Breast epithelium (tissue), 4 donors: ENCODE measurements at regions not wholly inside any gene's neighbourhood (a gene's known extent, or its start where the extent isn't known, plus 50 kb on each side); places are given as distances from the start of the nearest gene placed in this dataset.

Experiments
- DNase-seq, 2 donors: peaks; one replicate each; pipeline ENCODE4 v3.0.0-alpha.2; 2019; ENCODE audit warnings: low spot score in 2 of 2
- H3K27ac ChIP-seq, 2 donors: fragments of 200-600 bp; sonication (generic) in 1 of 2; one replicate each; pipeline ENCODE4 v1.5.1; 2016 to 2019; ENCODE audit warnings: mild to moderate bottlenecking in 1 of 2
- H3K27me3 ChIP-seq, 2 donors: fragments of 200-600 bp; sonication (generic) in 1 of 2; one replicate each; pipeline versions ENCODE4 v1.5.1 to v1.6.0; 2017 to 2019; ENCODE audit warnings: control low read depth in 1 of 2, mild to moderate bottlenecking in 1 of 2
- H3K36me3 ChIP-seq: fragments of 200-600 bp; one replicate; pipeline ENCODE4 v1.5.1; 2019
- H3K4me1 ChIP-seq, 2 donors: fragments of 200-600 bp; sonication (generic); one replicate each; pipeline ENCODE4 v1.5.1; 2016 to 2019; ENCODE audit warnings: control low read depth in 1 of 2
- H3K4me3 ChIP-seq, 3 donors: fragments of 200-600 bp; sonication (generic); 1 replicate in 2 of 3; 2 replicates in 1 of 3; pipeline ENCODE4 v1.5.1; 2016 to 2019; ENCODE audit warnings: mild to moderate bottlenecking in 3 of 3, moderate library complexity in 2 of 3
- H3K9me3 ChIP-seq, 2 donors: fragments of 200-600 bp; sonication (generic) in 1 of 2; one replicate each; pipeline ENCODE4 v1.5.1; 2016 to 2019; ENCODE audit warnings: control low read depth in 1 of 2
- POLR2A ChIP-seq: fragments of 450-650 bp; IDR thresholded peaks from one replicate; pipeline ENCODE4 v1.6.1; 2016; ENCODE audit warnings: antibody characterized with exemption, mild to moderate bottlenecking, moderate library complexity
- POLR2AphosphoS5 ChIP-seq, 3 donors: sonication (generic); formaldehyde crosslinking; IDR thresholded peaks; one replicate each; pipeline ENCODE4 v1.6.1; 2017; ENCODE audit warnings: antibody characterized with exemption in 3 of 3
- intact Hi-C: fragments of 100-400 bp; cut with DNase I; formaldehyde crosslinking; loops from one replicate; pipeline ENCODE4 v1.15.1; 2023; ENCODE audit warnings: low total_unique reads
- TF ChIP-seq, protein P1 (sequence below), 3 donors: fragments of 450-650 bp; IDR thresholded peaks; one replicate each; pipeline ENCODE4 v1.5.1; 2016 to 2017; ENCODE audit warnings: antibody characterized with exemption in 3 of 3, mild to moderate bottlenecking in 3 of 3, moderate library complexity in 3 of 3

DNA sequence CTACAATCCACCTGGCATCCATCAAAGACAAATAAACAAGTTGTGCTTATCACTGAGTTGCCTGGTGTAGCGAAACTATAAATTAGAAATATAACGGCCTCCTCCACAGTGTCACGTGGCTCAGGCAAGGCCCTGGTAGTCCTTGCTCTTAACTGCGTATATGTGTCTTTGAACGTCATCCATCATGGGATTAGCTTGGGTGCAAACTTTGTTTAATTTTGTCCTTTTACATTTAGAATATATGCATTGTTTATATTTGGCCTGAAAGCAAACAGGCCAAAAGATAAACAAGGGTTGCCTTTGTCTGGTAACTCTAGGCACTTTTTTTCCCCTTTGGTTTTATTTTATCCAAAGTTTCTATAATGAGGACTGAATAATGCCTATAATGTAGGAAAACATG, 184.9 kb downstream of the KIT start:
- intact Hi-C loops, result no loop called here
- Histone ChIP-seq H3K4me1 (no peaks in the 10 kb centered on the region), H3K36me3 (no peaks in the 10 kb centered on the region), H3K9me3 (no peaks in the 10 kb centered on the region), H3K27me3 (no peaks in the 10 kb centered on the region), H3K27ac (peak overlapping the region in 1 of 2 donors; percentile 33), H3K4me3 (no peak overlapping the region)
- TF ChIP-seq, protein P1, sequence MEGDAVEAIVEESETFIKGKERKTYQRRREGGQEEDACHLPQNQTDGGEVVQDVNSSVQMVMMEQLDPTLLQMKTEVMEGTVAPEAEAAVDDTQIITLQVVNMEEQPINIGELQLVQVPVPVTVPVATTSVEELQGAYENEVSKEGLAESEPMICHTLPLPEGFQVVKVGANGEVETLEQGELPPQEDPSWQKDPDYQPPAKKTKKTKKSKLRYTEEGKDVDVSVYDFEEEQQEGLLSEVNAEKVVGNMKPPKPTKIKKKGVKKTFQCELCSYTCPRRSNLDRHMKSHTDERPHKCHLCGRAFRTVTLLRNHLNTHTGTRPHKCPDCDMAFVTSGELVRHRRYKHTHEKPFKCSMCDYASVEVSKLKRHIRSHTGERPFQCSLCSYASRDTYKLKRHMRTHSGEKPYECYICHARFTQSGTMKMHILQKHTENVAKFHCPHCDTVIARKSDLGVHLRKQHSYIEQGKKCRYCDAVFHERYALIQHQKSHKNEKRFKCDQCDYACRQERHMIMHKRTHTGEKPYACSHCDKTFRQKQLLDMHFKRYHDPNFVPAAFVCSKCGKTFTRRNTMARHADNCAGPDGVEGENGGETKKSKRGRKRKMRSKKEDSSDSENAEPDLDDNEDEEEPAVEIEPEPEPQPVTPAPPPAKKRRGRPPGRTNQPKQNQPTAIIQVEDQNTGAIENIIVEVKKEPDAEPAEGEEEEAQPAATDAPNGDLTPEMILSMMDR (IDR thresholded peaks at IDR 0.05), result no peak
- TF ChIP-seq POLR2AphosphoS5 (IDR thresholded peaks at IDR 0.05) (no peak), POLR2A (no peak)
- DNase-seq, result no peak

DNA sequence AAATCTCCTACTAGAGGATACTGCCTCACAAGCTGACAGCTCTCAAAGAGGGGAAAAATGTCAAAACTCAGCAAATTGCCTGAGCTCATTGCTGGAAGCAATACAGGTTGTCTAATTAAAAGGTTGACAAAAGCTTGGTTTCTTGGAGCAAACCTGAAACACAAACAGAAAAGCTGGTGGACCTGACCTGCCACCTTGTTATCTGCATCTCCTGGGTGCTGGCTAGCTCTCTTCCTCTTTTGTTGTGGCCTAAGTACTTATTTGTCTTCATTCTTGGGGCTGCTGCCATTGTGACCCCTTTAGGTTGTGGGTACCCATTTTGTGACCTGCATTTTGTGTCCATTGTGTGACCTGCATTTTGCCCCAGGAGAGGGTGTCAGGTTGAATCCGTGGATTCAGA, 184.5 kb downstream of the KIT start:
- no peak for DNase-seq
- no peak overlapping the region for H3K4me3 ChIP-seq
- H3K27ac ChIP-seq, result peak overlapping the region in 1 of 2 donors; percentile 33
- H3K4me1 ChIP-seq, result no peaks in the 10 kb centered on the region
- no peaks in the 10 kb centered on the region for H3K9me3 ChIP-seq
- H3K36me3 ChIP-seq, result no peaks in the 10 kb centered on the region
- H3K27me3 ChIP-seq, result no peaks in the 10 kb centered on the region
- no peak for TF ChIP-seq POLR2A
- TF ChIP-seq POLR2AphosphoS5 (IDR thresholded peaks at IDR 0.05), result no peak
- TF ChIP-seq, protein P1 (IDR thresholded peaks at IDR 0.05), result no peak
- intact Hi-C loops, result no loop called here

DNA sequence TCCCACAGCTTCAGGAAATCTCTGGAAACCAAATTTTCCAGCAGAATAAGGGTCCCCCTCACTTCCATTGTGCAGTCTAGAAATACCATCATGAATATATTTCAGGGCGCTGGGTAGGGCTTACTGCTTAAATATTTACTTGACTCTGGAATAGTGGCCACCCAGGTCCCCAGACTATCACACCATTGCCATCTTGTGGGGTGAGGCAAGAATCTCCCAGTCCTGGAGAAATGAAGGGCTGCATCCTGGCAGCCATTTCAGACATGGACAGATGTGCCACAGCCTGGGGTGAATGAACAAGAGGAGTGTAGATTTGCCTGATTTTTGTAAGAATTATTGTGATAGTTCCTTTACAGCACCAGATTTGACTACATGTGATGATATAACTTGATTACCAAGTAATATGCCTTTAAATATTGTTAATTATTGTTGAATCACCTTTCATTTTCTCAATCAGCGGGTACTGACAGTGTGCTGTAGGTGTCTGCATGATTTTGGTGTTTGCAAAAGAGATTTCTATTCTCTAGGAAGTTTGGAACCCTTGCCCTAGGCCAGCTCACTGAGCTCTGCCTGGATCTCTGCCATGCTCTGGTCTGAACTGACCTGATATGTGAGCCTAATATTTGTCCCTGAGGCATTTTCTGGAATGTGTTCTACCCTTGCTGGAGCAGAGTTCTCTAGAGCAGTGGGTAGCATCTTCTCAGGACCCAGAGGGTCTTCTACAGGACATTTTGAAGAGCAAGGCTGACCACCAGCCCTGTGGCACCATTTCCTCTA, 183.4 kb downstream of the KIT start:
- Histone ChIP-seq H3K27me3 (no peaks in the 10 kb centered on the region), H3K9me3 (no peaks in the 10 kb centered on the region), H3K27ac (peak overlapping the region; percentile 10 to 25), H3K36me3 (no peaks in the 10 kb centered on the region), H3K4me1 (no peaks in the 10 kb centered on the region), H3K4me3 (no peak overlapping the region)
- intact Hi-C loops, result no loop called here
- DNase-seq, result no peak
- TF ChIP-seq, protein P1 (IDR thresholded peaks at IDR 0.05), result no peak
- no peak for TF ChIP-seq POLR2A

- Histone ChIP-seq H3K4me1 (no peaks in the 10 kb centered on the region), H3K27ac (no peak overlapping the region), H3K9me3 (no peaks in the 10 kb centered on the region), H3K4me3 (no peak overlapping the region), H3K27me3 (no peaks in the 10 kb centered on the region), H3K36me3 (no peaks in the 10 kb centered on the region)
- TF ChIP-seq POLR2A (no peak), POLR2AphosphoS5 (IDR thresholded peaks at IDR 0.05) (no peak)
- TF ChIP-seq, protein P1 (IDR thresholded peaks at IDR 0.05), result no peak
- intact Hi-C loops, result no loop called here
- no peak for DNase-seq
Observed at GRCh38 chr4:54840430-54840829, 182.7 kb downstream of the KIT start.

DNA sequence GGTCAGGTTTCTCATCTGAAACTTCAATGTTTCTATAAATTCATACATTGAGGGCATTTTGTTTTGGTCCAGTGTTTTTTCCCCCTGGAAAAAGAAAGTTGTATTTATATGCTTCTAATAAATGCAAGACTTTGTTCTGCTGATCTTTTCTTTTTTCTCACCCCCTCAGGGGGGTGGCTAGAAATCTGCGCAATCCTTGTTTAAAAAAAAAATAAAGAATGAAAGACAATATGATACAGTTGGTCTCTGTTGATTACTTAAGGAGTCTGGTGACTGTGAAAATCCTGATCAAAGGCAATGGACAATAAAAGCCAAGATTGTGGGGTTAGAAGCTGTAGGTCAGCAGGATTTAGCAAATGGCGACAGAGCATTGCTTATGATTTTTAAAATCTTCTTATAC, 180.5 kb downstream of the KIT start:
- Histone ChIP-seq H3K4me1 (no peaks in the 10 kb centered on the region), H3K27me3 (no peaks in the 10 kb centered on the region), H3K36me3 (no peaks in the 10 kb centered on the region), H3K4me3 (no peak overlapping the region), H3K27ac (peak overlapping the region in 1 of 2 donors; percentile 47), H3K9me3 (no peaks in the 10 kb centered on the region)
- no peak for DNase-seq
- TF ChIP-seq POLR2AphosphoS5 (IDR thresholded peaks at IDR 0.05), result no peak
- no peak for TF ChIP-seq POLR2A
- TF ChIP-seq, protein P1 (IDR thresholded peaks at IDR 0.05), result no peak
- intact Hi-C loops, result no loop called here
